Right atrium auricular region (tissue), 2 donors: ENCODE measurements at regions not wholly inside any gene's neighbourhood (a gene's known extent, or its start where the extent isn't known, plus 50 kb on each side); places are given as distances from the start of the nearest gene placed in this dataset.

Experiments
- DNase-seq: peaks from one replicate; pipeline ENCODE4 v3.0.0-alpha.2; 2019; ENCODE audit warnings: low spot score
- H3K27ac ChIP-seq, 2 donors: fragments of 200-600 bp; sonication (generic); 1 replicate in 1 of 2; 2 replicates in 1 of 2; pipeline ENCODE4 v1.5.1; 2016 to 2019
- H3K27me3 ChIP-seq, 2 donors: fragments of 200-600 bp; sonication (generic); one replicate each; pipeline versions ENCODE4 v1.5.1 to v1.6.0; 2017 to 2019
- H3K36me3 ChIP-seq: fragments of 200-600 bp; sonication (generic); one replicate; pipeline ENCODE4 v1.5.1; 2016
- H3K4me1 ChIP-seq, 2 donors: fragments of 200-600 bp; sonication (generic); one replicate each; pipeline versions ENCODE4 v1.5.1 to v1.6.0; 2017 to 2019
- H3K4me3 ChIP-seq, 2 donors: fragments of 200-600 bp; sonication (generic); 1 replicate in 1 of 2; 2 replicates in 1 of 2; pipeline ENCODE4 v1.5.1; 2017 to 2019; ENCODE audit warnings: mild to moderate bottlenecking in 1 of 2, moderate library complexity in 1 of 2
- H3K9me3 ChIP-seq, 2 donors: fragments of 200-600 bp; sonication (generic); one replicate each; pipeline ENCODE4 v1.5.1; 2019
- TF ChIP-seq, protein P1 (sequence below), 2 donors: fragments of 200-600 bp; sonication (generic); IDR thresholded peaks; one replicate each; pipeline ENCODE4 v1.5.1; 2019; ENCODE audit warnings: antibody characterized with exemption in 2 of 2

DNA sequence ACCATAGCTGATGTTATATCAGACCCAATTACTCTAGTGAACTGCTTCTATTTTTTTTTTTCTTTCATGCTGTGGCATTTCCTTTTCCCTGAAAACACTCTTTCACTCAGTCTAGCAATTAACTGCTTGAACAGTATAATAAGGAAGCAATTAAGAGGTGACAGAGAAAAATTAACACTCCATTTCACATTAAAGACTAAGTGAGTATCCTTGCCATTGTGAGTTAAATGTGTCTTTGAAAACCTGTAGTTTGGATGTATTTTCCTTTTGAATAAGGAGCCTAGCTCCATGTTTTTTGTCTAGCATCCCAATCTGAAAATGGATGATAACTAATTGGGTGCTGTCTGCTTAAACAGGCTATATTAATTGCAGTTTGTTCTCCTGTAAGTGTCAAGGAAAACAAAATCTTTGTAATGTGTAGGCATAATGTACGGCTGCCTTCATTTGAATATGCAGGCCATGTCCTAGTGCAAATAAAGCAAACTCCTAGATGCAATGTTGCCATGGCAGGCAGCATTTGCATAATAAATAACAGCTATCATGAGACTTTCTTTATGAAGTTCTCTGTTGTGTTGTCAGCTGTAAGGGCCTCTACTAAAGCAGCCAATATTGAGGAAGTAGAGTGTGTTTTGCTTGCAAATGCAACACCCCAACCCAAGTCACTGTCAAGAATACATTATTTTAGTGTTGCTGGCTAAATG, 416.7 kb downstream of the ZIC3 start:
- Histone ChIP-seq H3K9me3 (no peaks in the 10 kb centered on the region), H3K27me3 (no peaks in the 10 kb centered on the region), H3K27ac (no peak overlapping the region), H3K36me3 (no peaks in the 10 kb centered on the region), H3K4me3 (no peak overlapping the region), H3K4me1 (no peaks in the 10 kb centered on the region)
- DNase-seq = no peak
- TF ChIP-seq, protein P1, sequence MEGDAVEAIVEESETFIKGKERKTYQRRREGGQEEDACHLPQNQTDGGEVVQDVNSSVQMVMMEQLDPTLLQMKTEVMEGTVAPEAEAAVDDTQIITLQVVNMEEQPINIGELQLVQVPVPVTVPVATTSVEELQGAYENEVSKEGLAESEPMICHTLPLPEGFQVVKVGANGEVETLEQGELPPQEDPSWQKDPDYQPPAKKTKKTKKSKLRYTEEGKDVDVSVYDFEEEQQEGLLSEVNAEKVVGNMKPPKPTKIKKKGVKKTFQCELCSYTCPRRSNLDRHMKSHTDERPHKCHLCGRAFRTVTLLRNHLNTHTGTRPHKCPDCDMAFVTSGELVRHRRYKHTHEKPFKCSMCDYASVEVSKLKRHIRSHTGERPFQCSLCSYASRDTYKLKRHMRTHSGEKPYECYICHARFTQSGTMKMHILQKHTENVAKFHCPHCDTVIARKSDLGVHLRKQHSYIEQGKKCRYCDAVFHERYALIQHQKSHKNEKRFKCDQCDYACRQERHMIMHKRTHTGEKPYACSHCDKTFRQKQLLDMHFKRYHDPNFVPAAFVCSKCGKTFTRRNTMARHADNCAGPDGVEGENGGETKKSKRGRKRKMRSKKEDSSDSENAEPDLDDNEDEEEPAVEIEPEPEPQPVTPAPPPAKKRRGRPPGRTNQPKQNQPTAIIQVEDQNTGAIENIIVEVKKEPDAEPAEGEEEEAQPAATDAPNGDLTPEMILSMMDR (IDR thresholded peaks at IDR 0.05) = no peak

DNA sequence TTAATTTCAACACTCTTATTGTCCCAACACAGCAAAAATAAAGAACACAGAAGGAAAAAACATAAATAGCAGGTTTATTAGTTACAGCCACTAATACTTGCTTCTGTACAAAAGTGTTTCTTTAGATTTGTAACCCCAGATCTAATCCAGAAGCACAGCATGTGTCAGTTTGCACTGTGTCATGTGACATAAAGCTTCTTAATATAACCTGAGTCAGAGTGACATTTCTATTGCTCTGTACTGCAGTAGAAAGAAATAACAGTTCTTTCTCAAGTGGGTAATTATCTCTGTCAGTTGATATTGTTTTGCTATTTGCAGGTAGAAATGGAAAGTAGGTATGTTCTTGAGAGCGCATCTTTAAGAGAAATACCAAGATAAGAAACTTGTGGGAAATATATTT, 422.5 kb downstream of the ZIC3 start:
- no peak overlapping the region for H3K4me3 ChIP-seq
- H3K27me3 ChIP-seq = no peaks in the 10 kb centered on the region
- H3K36me3 ChIP-seq = no peaks in the 10 kb centered on the region
- no peak for DNase-seq
- H3K9me3 ChIP-seq = no peaks in the 10 kb centered on the region
- H3K27ac ChIP-seq = no peak overlapping the region
- TF ChIP-seq, protein P1 (IDR thresholded peaks at IDR 0.05) = no peak
- no peaks in the 10 kb centered on the region for H3K4me1 ChIP-seq

DNA sequence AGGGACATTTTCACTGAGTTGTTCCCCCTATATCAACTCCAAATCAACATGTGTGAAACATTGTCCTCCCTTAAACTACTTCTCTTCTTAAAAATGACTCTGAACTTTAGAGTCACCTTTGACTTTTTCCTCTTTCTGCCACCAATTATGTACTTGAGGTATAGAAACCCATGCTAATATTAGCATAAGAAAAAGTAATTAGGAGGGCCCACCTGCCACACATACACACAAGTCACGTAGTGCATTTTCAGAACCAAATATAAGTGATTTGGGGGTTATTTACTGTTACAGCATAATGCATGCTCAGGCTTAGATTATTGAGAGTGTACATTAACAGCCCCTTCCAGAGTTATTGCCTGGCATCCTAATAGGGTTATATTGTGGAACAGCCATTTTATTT, 432.7 kb downstream of the ZIC3 start:
- no peak for DNase-seq

DNA sequence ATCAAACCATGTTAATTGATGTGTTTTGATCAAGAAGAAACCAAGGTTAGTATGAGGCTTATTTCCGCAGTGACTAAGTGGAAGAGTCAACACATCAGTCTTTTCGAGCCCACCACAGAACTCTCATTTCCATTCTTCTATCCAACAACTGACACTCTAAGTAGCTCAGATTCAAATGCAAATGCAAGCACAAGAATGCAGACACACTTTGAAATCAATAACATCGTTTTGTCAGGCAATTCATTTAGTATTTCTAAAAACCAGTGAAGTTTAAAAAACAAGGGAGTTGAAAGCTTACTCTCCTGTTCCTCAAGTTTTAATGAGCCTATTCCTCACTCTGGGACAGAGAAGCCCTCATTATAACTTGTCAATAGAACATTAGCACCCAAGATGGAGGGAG, 433.1 kb downstream of the ZIC3 start:
- Histone ChIP-seq H3K9me3 (no peaks in the 10 kb centered on the region), H3K4me3 (no peak overlapping the region), H3K27ac (no peak overlapping the region), H3K4me1 (no peaks in the 10 kb centered on the region), H3K27me3 (no peaks in the 10 kb centered on the region), H3K36me3 (no peaks in the 10 kb centered on the region)
- TF ChIP-seq, protein P1 (IDR thresholded peaks at IDR 0.05) = no peak
- DNase-seq = no peak

More for the DNA sequence above, 432.7 kb downstream of the ZIC3 start:
- H3K4me3 ChIP-seq = no peak overlapping the region
- H3K27ac ChIP-seq = no peak overlapping the region
- H3K4me1 ChIP-seq = no peaks in the 10 kb centered on the region
- no peaks in the 10 kb centered on the region for H3K9me3 ChIP-seq
- no peaks in the 10 kb centered on the region for H3K27me3 ChIP-seq
- H3K36me3 ChIP-seq = no peaks in the 10 kb centered on the region
- TF ChIP-seq, protein P1 (IDR thresholded peaks at IDR 0.05) = no peak

DNA sequence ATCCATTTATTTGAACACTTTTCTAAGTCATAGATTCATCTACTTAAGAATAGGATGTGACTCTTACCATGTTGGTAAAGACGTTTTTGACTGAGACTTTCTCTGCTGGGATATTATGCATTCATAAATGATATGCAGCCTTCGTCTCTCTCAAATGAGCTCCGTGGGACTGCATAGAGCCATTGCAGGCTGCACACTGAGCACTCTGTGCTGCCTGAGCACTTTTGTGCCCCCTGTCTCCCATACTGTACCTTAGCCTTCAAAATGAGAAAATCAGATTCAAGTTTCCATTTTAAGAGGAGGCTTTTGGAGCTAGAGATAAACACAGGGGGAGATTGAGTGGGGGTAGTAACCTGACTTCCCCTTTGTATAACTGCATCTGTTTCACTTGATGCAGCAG, 433.6 kb downstream of the ZIC3 start:
- Histone ChIP-seq H3K27me3 (no peaks in the 10 kb centered on the region), H3K9me3 (no peaks in the 10 kb centered on the region), H3K4me1 (no peaks in the 10 kb centered on the region), H3K36me3 (no peaks in the 10 kb centered on the region), H3K4me3 (no peak overlapping the region), H3K27ac (no peak overlapping the region)
- TF ChIP-seq, protein P1 (IDR thresholded peaks at IDR 0.05) = no peak
- DNase-seq = no peak

DNA sequence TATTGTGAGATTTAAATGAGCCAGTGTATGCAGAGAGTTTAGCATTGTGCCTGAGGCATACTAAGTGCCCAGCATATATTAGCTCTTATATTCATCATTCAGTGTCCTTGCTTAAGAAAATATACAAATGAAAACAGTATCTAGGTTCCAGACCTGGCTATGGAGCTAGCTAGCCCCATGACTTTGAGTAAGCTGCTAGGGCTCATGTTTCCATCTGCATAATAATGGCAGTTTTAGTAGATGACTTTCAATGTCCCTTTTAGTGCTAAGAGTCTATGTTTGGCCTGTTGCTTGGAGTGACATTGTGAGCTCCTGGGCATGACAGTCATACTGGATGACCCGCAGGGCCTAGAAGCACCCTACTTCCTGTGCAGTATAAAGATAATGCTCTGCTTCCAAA, 435.3 kb downstream of the ZIC3 start:
- DNase-seq = no peak
- no peaks in the 10 kb centered on the region for H3K9me3 ChIP-seq
- no peaks in the 10 kb centered on the region for H3K27me3 ChIP-seq
- TF ChIP-seq, protein P1 (IDR thresholded peaks at IDR 0.05) = no peak
- H3K36me3 ChIP-seq = no peaks in the 10 kb centered on the region
- H3K4me1 ChIP-seq = no peaks in the 10 kb centered on the region
- H3K4me3 ChIP-seq = no peak overlapping the region
- no peak overlapping the region for H3K27ac ChIP-seq
